ENCODE measurements at regions not wholly inside any gene's neighbourhood (a gene's known extent, or its start where the extent isn't known, plus 50 kb on each side); places are given as distances from the start of the nearest gene placed in this dataset.

DNA sequence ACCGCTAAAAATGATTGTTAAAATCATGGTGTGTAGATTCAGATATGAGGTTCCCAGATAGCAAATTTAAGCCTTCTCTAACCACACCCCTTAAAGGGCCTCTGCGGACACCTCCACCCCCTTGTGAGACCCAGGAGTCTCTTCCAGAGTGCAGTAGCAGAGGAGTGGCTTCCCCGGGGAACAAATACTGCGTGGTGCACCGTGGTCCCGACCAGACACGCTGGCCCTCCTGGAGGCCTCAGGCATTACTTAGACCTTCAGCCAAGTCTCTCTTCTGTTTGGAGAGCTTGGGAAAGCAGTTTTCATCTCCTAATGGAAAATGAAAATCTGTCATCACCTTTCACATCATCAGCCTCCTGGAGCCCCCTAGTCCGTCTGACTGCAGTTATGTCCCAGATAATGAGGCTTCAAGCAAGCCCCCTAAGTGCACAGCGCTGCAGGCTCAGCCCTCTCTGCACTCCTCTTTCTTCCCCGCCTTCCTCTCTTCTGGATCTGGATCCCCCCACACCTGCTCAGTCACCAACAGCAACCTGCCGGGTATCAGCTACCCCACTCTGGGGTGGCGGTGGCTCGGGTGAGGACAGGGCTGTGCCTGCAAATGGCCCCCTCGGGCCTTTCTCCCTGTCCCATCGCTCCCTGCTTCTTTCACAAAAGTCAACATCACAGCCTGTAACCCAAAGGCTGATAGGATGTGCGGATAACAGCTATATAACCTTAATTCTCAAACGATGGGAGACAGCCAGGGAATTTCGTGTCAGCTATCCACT lies 58.8 kb upstream of the TAGAP start:
- Histone ChIP-seq H3K4me2 (ENCODE audit: insufficient read depth, low read length) (peak overlapping the region; percentile 37), H3K27me3 (ENCODE audit: insufficient read depth, low read length) (peaks cover 13% of the 10 kb centered on the region), H3K79me2 (ENCODE audit: insufficient read depth, low read length) (no peaks in the 10 kb centered on the region), H3K27ac (ENCODE audit: low read depth, low read length) (no peak overlapping the region), H3K4me3 (ENCODE audit: insufficient read depth, low read length) (peak overlapping the region; percentile 2), H3K36me3 (ENCODE audit: insufficient read depth, low read length) (no peaks in the 10 kb centered on the region), H4K20me1 (ENCODE audit: insufficient read depth, low read length) (no peaks in the 10 kb centered on the region), H3K9me3 (ENCODE audit: low read depth, low read length) (no peaks in the 10 kb centered on the region), H2AFZ (ENCODE audit: low read length) (peak overlapping the region; percentile 77), H3K4me1 (ENCODE audit: insufficient read depth, low read length) (no peaks in the 10 kb centered on the region)
- DNase-seq (ENCODE audit: insufficient read length, low spot score, missing footprints), result no peak
- TF ChIP-seq, protein P1, sequence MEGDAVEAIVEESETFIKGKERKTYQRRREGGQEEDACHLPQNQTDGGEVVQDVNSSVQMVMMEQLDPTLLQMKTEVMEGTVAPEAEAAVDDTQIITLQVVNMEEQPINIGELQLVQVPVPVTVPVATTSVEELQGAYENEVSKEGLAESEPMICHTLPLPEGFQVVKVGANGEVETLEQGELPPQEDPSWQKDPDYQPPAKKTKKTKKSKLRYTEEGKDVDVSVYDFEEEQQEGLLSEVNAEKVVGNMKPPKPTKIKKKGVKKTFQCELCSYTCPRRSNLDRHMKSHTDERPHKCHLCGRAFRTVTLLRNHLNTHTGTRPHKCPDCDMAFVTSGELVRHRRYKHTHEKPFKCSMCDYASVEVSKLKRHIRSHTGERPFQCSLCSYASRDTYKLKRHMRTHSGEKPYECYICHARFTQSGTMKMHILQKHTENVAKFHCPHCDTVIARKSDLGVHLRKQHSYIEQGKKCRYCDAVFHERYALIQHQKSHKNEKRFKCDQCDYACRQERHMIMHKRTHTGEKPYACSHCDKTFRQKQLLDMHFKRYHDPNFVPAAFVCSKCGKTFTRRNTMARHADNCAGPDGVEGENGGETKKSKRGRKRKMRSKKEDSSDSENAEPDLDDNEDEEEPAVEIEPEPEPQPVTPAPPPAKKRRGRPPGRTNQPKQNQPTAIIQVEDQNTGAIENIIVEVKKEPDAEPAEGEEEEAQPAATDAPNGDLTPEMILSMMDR (IDR thresholded peaks at IDR 0.05; ENCODE audit: extremely low read depth, low read depth, low read length), result no peak

GRCh38 chr6:159102373-159103160 lies 57.8 kb upstream of the TAGAP start:
- DNase-seq (ENCODE audit: insufficient read length, low spot score, missing footprints), result no peak
- TF ChIP-seq, protein P1 (IDR thresholded peaks at IDR 0.05; ENCODE audit: extremely low read depth, low read depth, low read length), result no peak

DNA sequence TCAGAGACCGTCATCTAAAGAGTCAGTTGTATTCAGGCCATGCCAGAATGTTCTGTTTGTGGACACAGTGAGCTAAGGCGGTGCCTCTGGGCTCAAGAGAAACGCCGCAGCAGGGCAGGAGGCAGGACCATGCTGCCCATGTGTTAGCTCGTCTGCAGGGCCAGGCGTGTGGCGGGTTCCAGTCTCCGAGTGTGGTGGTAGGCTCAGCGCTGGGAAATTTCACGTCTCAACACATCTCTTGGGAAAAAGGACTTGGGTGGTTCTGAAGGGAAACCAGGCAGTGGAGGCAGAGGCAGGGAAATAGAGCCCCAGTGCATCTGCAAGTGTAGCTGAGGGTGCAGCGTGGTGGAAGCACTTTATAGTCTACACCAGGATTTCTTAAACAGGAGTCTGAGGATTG lies 56.9 kb upstream of the TAGAP start:
- H2AFZ ChIP-seq (ENCODE audit: low read length), result no peak overlapping the region

More at GRCh38 chr6:159102373-159103160, 57.8 kb upstream of the TAGAP start:
- no peaks in the 10 kb centered on the region for H3K36me3 ChIP-seq (ENCODE audit: insufficient read depth, low read length)
- H3K4me3 ChIP-seq (ENCODE audit: insufficient read depth, low read length), result no peak overlapping the region
- peaks cover 9% of the 10 kb centered on the region for H3K27me3 ChIP-seq (ENCODE audit: insufficient read depth, low read length)
- H3K79me2 ChIP-seq (ENCODE audit: insufficient read depth, low read length), result no peaks in the 10 kb centered on the region
- H3K27ac ChIP-seq (ENCODE audit: low read depth, low read length), result no peak overlapping the region
- H4K20me1 ChIP-seq (ENCODE audit: insufficient read depth, low read length), result no peaks in the 10 kb centered on the region
- no peaks in the 10 kb centered on the region for H3K9me3 ChIP-seq (ENCODE audit: low read depth, low read length)
- H3K4me1 ChIP-seq (ENCODE audit: insufficient read depth, low read length), result no peaks in the 10 kb centered on the region
- no peak overlapping the region for H3K4me2 ChIP-seq (ENCODE audit: insufficient read depth, low read length)
- no peak overlapping the region for H2AFZ ChIP-seq (ENCODE audit: low read length)

More for the DNA sequence above, 56.9 kb upstream of the TAGAP start:
- Histone ChIP-seq H3K79me2 (ENCODE audit: insufficient read depth, low read length) (no peaks in the 10 kb centered on the region), H3K4me1 (ENCODE audit: insufficient read depth, low read length) (no peaks in the 10 kb centered on the region), H3K36me3 (ENCODE audit: insufficient read depth, low read length) (no peaks in the 10 kb centered on the region), H3K4me3 (ENCODE audit: insufficient read depth, low read length) (no peak overlapping the region), H3K4me2 (ENCODE audit: insufficient read depth, low read length) (no peak overlapping the region), H3K27ac (ENCODE audit: low read depth, low read length) (no peak overlapping the region), H3K9me3 (ENCODE audit: low read depth, low read length) (no peaks in the 10 kb centered on the region), H3K27me3 (ENCODE audit: insufficient read depth, low read length) (peaks cover 9% of the 10 kb centered on the region), H4K20me1 (ENCODE audit: insufficient read depth, low read length) (no peaks in the 10 kb centered on the region)
- DNase-seq (ENCODE audit: insufficient read length, low spot score, missing footprints), result no peak
- TF ChIP-seq, protein P1 (IDR thresholded peaks at IDR 0.05; ENCODE audit: extremely low read depth, low read depth, low read length), result no peak
